Chondrocyte (in vitro differentiated cells): ENCODE measurements at regions not wholly inside any gene's neighbourhood (a gene's known extent, or its start where the extent isn't known, plus 50 kb on each side); places are given as distances from the start of the nearest gene placed in this dataset.

ENCODE experiments used
- DNase-seq: peaks from one replicate; pipeline ENCODE4 v3.0.0; 2021; ENCODE audit warnings: mixed read lengths, low spot score
- H3K27ac Mint-ChIP-seq: one replicate; pipeline ENCODE4 v1.8.0; 2021; ENCODE audit warnings: mild to moderate bottlenecking, moderate library complexity, mixed read lengths; ENCODE audit not compliant: unreplicated experiment
- H3K27me3 Mint-ChIP-seq: 2 replicates; pipeline ENCODE4 v1.8.0; 2021; ENCODE audit warnings: low read depth, mixed read lengths
- H3K36me3 Mint-ChIP-seq: 2 replicates; pipeline ENCODE4 v1.8.0; 2021; ENCODE audit warnings: low read depth, mixed read lengths
- H3K4me1 Mint-ChIP-seq: 2 replicates; pipeline ENCODE4 v1.8.0; 2021; ENCODE audit warnings: low read depth, mild to moderate bottlenecking, mixed read lengths
- H3K4me3 Mint-ChIP-seq: one replicate; pipeline ENCODE4 v1.8.0; 2021; ENCODE audit warnings: mild to moderate bottlenecking, moderate library complexity, mixed read lengths; ENCODE audit not compliant: unreplicated experiment
- H3K9me3 Mint-ChIP-seq: 2 replicates; pipeline ENCODE4 v1.8.0; 2021; ENCODE audit warnings: low read depth, mixed read lengths
- CTCF ChIP-seq: fragments of 200-600 bp; sonication (generic); IDR thresholded peaks from 2 replicates; pipeline ENCODE4 v1.5.0; 2021; ENCODE audit warnings: antibody characterized with exemption, mild to moderate bottlenecking, moderate library complexity

GRCh38 chr4:41465146-41465761, 72.7 kb upstream of the LIMCH1 start:
- Mint-ChIP-seq H3K9me3 (no peaks in the 10 kb centered on the region), H3K27ac (no peak overlapping the region), H3K27me3 (peaks cover 9% of the 10 kb centered on the region), H3K4me3 (no peak overlapping the region), H3K36me3 (no peaks in the 10 kb centered on the region), H3K4me1 (no peaks in the 10 kb centered on the region)
- TF ChIP-seq CTCF = no peak
- no peak for DNase-seq

- DNase-seq = no peak
- Mint-ChIP-seq H3K4me1 (no peaks in the 10 kb centered on the region), H3K27me3 (peaks cover 12% of the 10 kb centered on the region), H3K9me3 (no peaks in the 10 kb centered on the region), H3K27ac (no peak overlapping the region), H3K4me3 (no peak overlapping the region), H3K36me3 (no peaks in the 10 kb centered on the region)
- no peak for TF ChIP-seq CTCF
These were observed 71.7 kb upstream of the LIMCH1 start for GRCh38 chr4:41466249-41466648.

- Mint-ChIP-seq H3K36me3 (peaks cover 2% of the 10 kb centered on the region), H3K27me3 (peaks cover 16% of the 10 kb centered on the region), H3K4me3 (no peak overlapping the region), H3K9me3 (no peaks in the 10 kb centered on the region), H3K27ac (no peak overlapping the region), H3K4me1 (no peaks in the 10 kb centered on the region)
- TF ChIP-seq CTCF = no peak
- DNase-seq = no peak
These were observed 69.8 kb upstream of the LIMCH1 start for GRCh38 chr4:41468122-41468521.

- TF ChIP-seq CTCF = no peak
- Mint-ChIP-seq H3K4me3 (no peak overlapping the region), H3K9me3 (no peaks in the 10 kb centered on the region), H3K27ac (no peak overlapping the region), H3K4me1 (no peaks in the 10 kb centered on the region), H3K27me3 (peaks cover 16% of the 10 kb centered on the region), H3K36me3 (peaks cover 2% of the 10 kb centered on the region)
- DNase-seq = no peak
These were observed 66.6 kb upstream of the LIMCH1 start for GRCh38 chr4:41471126-41472071.

- no peaks in the 10 kb centered on the region for H3K9me3 Mint-ChIP-seq
- peaks cover 2% of the 10 kb centered on the region for H3K36me3 Mint-ChIP-seq
- peaks cover 20% of the 10 kb centered on the region for H3K27me3 Mint-ChIP-seq
- no peak for DNase-seq
- no peak overlapping the region for H3K27ac Mint-ChIP-seq
- TF ChIP-seq CTCF = no peak
- no peaks in the 10 kb centered on the region for H3K4me1 Mint-ChIP-seq
- H3K4me3 Mint-ChIP-seq = no peak overlapping the region
These were observed 65.9 kb upstream of the LIMCH1 start for GRCh38 chr4:41472081-41472480.
